Lower leg skin (tissue), 4 donors: ENCODE measurements at regions not wholly inside any gene's neighbourhood (a gene's known extent, or its start where the extent isn't known, plus 50 kb on each side); places are given as distances from the start of the nearest gene placed in this dataset.
"Not testable (repeated sequence)": the region's sequence is repeated elsewhere in the genome, so short reads cannot be mapped to it uniquely, and the experiment has no call there.

ENCODE experiments used
- DNase-seq, 2 donors: peaks; one replicate each; pipeline ENCODE4 v3.0.0-alpha.2; 2019; ENCODE audit warnings: low spot score in 2 of 2
- H3K4me3 ChIP-seq: fragments of 200-600 bp; sonication (generic); 2 replicates; pipeline ENCODE4 v1.5.1; 2017; ENCODE audit warnings: mild to moderate bottlenecking, low read depth; ENCODE audit not compliant: poor library complexity, severe bottlenecking
- CTCF ChIP-seq, 3 donors: fragments of 450-650 bp; IDR thresholded peaks; one replicate each; pipeline ENCODE4 v1.5.1; 2016; ENCODE audit warnings: antibody characterized with exemption in 3 of 3, mild to moderate bottlenecking in 3 of 3, moderate library complexity in 2 of 3
- POLR2A ChIP-seq, 2 donors: fragments of 450-650 bp; IDR thresholded peaks; one replicate each; pipeline ENCODE4 v1.6.1; 2016 to 2017; ENCODE audit warnings: antibody characterized with exemption in 2 of 2, mild to moderate bottlenecking in 1 of 2, moderate library complexity in 1 of 2
- WGBS, 2 donors: methylation state at CpG; one replicate each; pipeline ENCODE4 v1.1.5; 2018; 5-methylcytosine and 5-hydroxymethylcytosine counted together
- intact Hi-C: fragments of 100-400 bp; cut with DNase I; formaldehyde crosslinking; loops from one replicate; pipeline ENCODE4 v1.15.0; 2023; ENCODE audit warnings: low total_unique reads

GRCh38 chr1:230476622-230477003 lies 50.5 kb upstream of the PGBD5 start:
- no peak for DNase-seq
- WGBS, 2 donors = 79 to 86% methylated on average over 14 of the region's 14 CpGs
- intact Hi-C loops = loop anchor here (5.0 kb wide), 1 partner anchor 1719 kb away; no protein-coding TSS in a partner anchor
- TF ChIP-seq CTCF (IDR thresholded peaks at IDR 0.05) (no peak), POLR2A (IDR thresholded peaks at IDR 0.05) (no peak)
- H3K4me3 ChIP-seq = no peak overlapping the region

GRCh38 chr1:230475856-230476621 lies 49.9 kb upstream of the PGBD5 start:
- H3K4me3 ChIP-seq, DNase-seq: not testable (repeated sequence)
- 33 to 37% methylated on average over 10 to 12 of the region's 12 CpGs for WGBS, 2 donors
- intact Hi-C loops = loop anchor here (5.0 kb wide), 1 partner anchor 1719 kb away; no protein-coding TSS in a partner anchor
